Upper lobe of left lung (tissue), 4 donors: ENCODE measurements at regions not wholly inside any gene's neighbourhood (a gene's known extent, or its start where the extent isn't known, plus 50 kb on each side); places are given as distances from the start of the nearest gene placed in this dataset.

ENCODE experiments used
- POLR2A ChIP-seq, 4 donors: fragments of 450-650 bp; IDR thresholded peaks; one replicate each; pipeline ENCODE4 v1.5.1; 2016 to 2017; ENCODE audit warnings: antibody characterized with exemption in 4 of 4, mild to moderate bottlenecking in 2 of 4
- TF ChIP-seq, protein P1 (sequence below), 6 experiments: fragments of 450-650 bp in 4 of 6; fragments of 200-600 bp in 2 of 6; sonication (generic) in 2 of 6; IDR thresholded peaks; one replicate each; pipeline ENCODE4 v1.5.1; 2016 to 2019; ENCODE audit warnings: antibody characterized with exemption in 6 of 6

DNA sequence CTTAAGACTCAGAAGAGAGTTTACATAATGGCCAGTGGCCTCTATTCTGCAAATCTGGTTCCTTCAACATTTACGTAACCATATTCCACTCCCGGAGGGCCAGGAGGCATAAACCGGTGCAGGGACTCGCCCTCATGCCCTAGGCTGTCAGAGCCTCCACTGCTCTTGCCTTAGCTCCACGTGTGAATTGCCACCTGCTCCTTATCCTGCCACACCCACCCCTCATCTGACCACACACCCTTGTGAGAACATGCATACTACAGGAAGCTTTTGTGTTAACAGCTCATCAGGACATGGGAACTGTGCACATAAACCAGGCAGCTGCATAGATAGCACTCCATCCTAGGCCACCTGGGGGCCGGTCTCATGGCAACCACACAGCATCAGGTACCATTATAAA is 146.7 kb upstream of the PFKP start:
- TF ChIP-seq, protein P1, sequence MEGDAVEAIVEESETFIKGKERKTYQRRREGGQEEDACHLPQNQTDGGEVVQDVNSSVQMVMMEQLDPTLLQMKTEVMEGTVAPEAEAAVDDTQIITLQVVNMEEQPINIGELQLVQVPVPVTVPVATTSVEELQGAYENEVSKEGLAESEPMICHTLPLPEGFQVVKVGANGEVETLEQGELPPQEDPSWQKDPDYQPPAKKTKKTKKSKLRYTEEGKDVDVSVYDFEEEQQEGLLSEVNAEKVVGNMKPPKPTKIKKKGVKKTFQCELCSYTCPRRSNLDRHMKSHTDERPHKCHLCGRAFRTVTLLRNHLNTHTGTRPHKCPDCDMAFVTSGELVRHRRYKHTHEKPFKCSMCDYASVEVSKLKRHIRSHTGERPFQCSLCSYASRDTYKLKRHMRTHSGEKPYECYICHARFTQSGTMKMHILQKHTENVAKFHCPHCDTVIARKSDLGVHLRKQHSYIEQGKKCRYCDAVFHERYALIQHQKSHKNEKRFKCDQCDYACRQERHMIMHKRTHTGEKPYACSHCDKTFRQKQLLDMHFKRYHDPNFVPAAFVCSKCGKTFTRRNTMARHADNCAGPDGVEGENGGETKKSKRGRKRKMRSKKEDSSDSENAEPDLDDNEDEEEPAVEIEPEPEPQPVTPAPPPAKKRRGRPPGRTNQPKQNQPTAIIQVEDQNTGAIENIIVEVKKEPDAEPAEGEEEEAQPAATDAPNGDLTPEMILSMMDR (IDR thresholded peaks at IDR 0.05) = no peak
- no peak for TF ChIP-seq POLR2A (IDR thresholded peaks at IDR 0.05)
